ENCODE measurements at regions not wholly inside any gene's neighbourhood (a gene's known extent, or its start where the extent isn't known, plus 50 kb on each side); places are given as distances from the start of the nearest gene placed in this dataset.

DNA sequence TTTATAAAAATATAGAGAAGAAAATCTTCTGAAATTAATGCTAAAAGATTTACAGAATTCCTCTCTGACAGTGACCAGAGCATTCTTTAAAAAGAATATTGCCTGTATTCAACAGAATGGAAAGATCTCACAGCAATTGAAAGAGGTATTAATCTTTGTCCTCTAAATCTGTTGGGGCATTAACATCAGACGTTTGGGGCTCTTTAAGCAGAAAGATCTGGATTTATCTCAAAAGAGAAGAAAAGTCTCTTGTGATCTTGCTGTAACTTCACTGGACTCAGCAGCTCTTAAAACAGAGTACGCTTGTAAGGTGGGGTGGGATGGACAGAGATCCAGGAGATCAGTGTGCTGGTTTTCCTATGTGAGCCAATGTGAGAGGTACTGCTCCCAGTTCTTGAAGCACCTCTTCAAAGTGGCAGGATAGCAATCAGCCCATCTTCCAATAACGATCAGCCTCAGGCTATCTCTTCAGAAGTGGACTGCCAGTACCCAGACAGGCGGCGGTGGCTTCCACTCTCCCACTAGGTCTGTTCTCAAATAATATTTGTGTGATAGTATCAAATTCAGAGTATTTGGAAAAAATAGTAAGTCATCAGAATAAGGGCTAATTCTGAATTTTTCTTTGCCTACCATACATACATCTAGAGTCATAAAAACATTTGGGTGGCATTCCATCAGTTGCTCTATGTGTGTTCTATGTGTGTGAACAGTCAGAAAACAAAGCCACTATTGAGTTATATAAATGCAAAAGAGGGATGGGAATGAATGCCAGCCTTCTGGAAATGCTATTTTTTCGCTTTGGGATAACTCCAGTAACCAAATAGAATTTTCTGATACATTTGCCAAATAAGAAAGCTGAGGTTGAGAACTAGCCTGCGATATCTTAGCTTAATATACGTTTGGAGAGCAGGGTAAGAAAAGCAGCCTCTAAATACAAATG is 237.4 kb upstream of the RGS6 start:
- TF ChIP-seq, protein P1, sequence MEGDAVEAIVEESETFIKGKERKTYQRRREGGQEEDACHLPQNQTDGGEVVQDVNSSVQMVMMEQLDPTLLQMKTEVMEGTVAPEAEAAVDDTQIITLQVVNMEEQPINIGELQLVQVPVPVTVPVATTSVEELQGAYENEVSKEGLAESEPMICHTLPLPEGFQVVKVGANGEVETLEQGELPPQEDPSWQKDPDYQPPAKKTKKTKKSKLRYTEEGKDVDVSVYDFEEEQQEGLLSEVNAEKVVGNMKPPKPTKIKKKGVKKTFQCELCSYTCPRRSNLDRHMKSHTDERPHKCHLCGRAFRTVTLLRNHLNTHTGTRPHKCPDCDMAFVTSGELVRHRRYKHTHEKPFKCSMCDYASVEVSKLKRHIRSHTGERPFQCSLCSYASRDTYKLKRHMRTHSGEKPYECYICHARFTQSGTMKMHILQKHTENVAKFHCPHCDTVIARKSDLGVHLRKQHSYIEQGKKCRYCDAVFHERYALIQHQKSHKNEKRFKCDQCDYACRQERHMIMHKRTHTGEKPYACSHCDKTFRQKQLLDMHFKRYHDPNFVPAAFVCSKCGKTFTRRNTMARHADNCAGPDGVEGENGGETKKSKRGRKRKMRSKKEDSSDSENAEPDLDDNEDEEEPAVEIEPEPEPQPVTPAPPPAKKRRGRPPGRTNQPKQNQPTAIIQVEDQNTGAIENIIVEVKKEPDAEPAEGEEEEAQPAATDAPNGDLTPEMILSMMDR (IDR thresholded peaks at IDR 0.05; ENCODE audit: insufficient read depth, low read depth, low read length, missing control alignments): no peak
- no peak for DNase-seq (ENCODE audit: low read depth)
- no peak overlapping the region for H3K4me3 ChIP-seq (ENCODE audit: low read depth, low read length)

GRCh38 chr14:71695611-71696350 is 236.4 kb upstream of the RGS6 start:
- no peak overlapping the region for H3K4me3 ChIP-seq (ENCODE audit: low read depth, low read length)
- TF ChIP-seq, protein P1 (IDR thresholded peaks at IDR 0.05; ENCODE audit: insufficient read depth, low read depth, low read length, missing control alignments): no peak
- DNase-seq (ENCODE audit: low read depth): no peak

- TF ChIP-seq, protein P1 (IDR thresholded peaks at IDR 0.05; ENCODE audit: insufficient read depth, low read depth, low read length, missing control alignments): no peak
- no peak for DNase-seq (ENCODE audit: low read depth)
- H3K4me3 ChIP-seq (ENCODE audit: low read depth, low read length): no peak overlapping the region
These were observed 234.2 kb upstream of the RGS6 start for GRCh38 chr14:71698027-71698426.

DNA sequence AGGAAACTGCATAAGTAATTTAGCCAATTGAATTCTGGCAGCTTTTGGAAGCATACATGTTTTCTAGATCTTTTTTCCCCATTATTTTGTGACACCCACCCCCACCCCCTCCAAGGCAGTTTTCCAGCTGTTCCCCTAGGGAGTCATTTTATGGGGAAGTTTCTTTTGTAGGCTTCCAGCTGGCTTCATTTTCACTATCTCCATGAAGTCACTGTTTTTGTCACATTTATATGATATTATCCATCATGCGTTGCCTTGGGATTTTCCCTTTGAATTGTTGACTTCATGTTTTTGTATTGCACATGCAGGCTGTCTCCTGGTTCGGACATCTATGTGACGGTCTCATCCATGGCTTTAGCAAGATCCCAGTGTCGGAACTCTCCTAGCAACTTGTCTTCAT is 233.6 kb upstream of the RGS6 start:
- no peak overlapping the region for H3K4me3 ChIP-seq (ENCODE audit: low read depth, low read length)
- TF ChIP-seq, protein P1 (IDR thresholded peaks at IDR 0.05; ENCODE audit: insufficient read depth, low read depth, low read length, missing control alignments): no peak
- DNase-seq (ENCODE audit: low read depth): no peak

- TF ChIP-seq, protein P1 (IDR thresholded peaks at IDR 0.05; ENCODE audit: insufficient read depth, low read depth, low read length, missing control alignments): no peak
- no peak overlapping the region for H3K4me3 ChIP-seq (ENCODE audit: low read depth, low read length)
- no peak for DNase-seq (ENCODE audit: low read depth)
These were observed 230.2 kb upstream of the RGS6 start for GRCh38 chr14:71701990-71702389.

GRCh38 chr14:71702786-71703185 is 229.4 kb upstream of the RGS6 start:
- DNase-seq (ENCODE audit: low read depth): no peak
- TF ChIP-seq, protein P1 (IDR thresholded peaks at IDR 0.05; ENCODE audit: insufficient read depth, low read depth, low read length, missing control alignments): no peak

More at GRCh38 chr14:71702786-71703185, 229.4 kb upstream of the RGS6 start:
- H3K4me3 ChIP-seq (ENCODE audit: low read depth, low read length): no peak overlapping the region
